GM18858 (cell line): ENCODE measurements at regions not wholly inside any gene's neighbourhood (a gene's known extent, or its start where the extent isn't known, plus 50 kb on each side); places are given as distances from the start of the nearest gene placed in this dataset.

Experiments
- ATAC-seq: cut with Tn5 transposase; IDR thresholded peaks from one replicate; pipeline ENCODE4 v1.9.1; 2021; ENCODE audit not compliant: unreplicated experiment

DNA sequence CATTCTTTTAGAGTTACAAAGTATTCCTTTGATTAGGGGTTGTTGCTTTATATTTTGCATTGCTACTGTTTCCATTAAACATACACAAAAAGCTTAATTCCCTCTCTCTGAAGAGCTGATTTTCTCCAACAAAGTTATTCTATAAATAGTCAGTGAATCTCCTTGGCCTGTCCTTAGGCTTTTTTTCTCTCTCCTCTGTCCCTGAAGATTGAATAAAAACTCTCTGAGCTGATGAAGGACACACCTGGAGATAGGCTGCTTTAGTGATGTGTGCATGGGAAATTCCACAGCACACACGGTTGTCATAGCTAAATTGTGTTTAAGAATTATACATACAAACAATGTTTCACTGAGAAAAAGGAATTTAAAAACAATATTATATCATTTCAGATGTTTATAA lies 90.5 kb upstream of the TMEM106B start:
- no peak for ATAC-seq

DNA sequence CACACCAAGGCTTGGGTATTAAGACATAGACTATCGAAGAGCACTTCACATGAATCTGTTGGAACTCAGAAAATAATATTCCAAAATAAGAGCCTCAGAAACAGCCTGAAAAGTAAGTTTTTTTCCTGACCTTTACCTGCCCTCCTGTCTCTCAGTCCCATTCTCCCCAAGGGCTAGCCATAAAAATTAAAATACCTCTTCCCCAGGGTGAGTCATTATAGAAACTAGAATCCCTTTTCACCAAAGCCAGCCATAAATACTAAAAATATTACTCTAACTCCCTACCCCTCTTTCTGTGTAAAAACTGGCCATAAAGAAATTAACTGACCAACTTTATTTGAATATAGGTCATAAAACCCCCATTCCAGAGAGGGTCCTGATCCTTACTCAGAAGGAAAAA lies 87.9 kb upstream of the TMEM106B start:
- no peak for ATAC-seq

DNA sequence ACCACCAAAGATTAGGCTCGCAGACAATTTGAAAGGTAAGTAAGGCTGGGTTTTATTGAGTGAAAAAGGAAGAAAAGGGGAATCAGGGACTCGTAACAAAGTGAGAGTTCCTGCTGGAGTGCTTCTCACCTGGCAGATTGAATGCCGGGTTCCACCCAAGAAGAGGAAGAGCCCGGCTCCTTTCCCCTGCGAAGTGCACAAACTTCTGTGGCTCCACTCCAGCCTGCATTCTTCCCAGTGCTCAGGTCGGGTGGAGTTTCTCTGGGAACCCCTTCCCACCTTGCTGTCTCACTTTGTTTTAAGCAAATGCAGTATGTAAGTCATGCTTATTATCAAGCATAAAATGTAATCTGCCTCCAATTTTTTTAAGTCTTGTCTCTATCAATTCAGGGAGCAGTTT lies 87.1 kb upstream of the TMEM106B start:
- ATAC-seq: no peak

DNA sequence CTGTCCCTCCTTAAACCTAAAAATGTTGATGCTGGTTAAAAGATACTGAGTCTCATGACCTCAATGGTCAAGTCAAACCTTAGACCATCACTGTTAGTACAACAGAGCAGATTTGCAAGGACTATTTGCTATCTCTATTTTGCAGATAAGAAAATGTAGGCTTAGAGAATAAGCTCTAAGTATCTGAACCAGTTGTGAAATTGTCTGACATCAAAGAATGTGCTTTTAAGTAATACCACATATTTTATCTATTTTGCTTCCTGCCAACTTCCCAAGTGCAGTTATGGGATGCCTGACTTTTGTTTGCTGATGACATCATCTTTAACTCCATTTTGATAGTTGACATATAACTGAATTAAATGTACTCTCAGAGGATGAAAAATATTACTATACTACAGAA lies 83.6 kb upstream of the TMEM106B start:
- ATAC-seq: no peak

DNA sequence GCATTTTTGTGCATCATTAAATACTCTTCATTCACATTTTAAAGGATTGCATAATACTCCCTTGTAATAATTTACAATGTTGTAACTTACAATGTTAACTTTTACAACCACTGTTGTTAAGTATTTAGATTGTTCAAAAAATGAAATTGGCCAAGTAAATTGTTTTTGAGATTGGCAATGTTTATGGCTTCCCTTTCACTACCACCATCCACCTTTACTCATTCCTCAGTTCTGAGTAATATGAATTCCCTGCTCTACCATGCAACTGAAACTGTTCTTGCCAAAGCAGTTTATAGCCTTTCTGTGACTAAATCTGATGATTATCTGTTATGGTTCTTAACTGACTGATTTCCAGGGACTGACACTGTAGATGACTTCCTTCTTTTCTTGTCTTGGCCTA lies 80.5 kb upstream of the TMEM106B start:
- no peak for ATAC-seq

DNA sequence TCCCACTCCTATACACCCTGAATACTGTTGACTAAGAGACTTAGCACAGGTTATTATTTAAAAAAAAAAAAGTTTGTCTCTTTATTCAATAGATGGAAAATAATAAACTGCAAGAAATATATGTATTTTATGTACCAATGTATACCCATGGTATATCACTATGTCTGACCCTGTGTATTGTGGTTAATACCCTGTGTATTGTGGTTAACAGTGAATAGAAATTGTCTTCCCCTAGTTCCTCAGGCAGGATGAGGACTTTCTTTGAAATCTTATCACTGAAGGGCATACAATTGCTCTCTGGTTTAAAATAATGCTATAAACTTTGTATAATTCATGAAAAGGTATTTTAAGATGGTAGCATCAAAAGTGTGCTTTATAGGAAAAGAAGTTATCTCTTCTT lies 80.0 kb upstream of the TMEM106B start:
- no peak for ATAC-seq

DNA sequence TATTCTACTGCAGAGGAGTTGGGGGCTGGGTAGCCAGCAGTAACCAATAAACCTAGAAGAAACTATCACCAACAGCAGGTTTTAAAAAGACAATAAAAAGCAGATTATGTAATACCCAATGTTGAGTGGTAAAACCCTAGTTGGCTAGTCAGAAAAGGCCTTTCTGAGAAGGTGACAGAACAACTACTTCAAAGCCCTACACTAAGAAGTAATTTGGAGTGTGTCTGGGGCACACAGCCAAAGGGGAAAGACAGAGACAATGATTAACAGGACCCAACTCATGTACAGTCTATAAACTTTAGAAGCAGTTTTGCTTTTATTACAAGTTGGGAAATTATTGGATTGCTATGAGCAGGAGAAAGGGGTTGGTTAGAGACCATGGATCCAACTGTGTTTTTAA lies 77.2 kb upstream of the TMEM106B start:
- no peak for ATAC-seq

DNA sequence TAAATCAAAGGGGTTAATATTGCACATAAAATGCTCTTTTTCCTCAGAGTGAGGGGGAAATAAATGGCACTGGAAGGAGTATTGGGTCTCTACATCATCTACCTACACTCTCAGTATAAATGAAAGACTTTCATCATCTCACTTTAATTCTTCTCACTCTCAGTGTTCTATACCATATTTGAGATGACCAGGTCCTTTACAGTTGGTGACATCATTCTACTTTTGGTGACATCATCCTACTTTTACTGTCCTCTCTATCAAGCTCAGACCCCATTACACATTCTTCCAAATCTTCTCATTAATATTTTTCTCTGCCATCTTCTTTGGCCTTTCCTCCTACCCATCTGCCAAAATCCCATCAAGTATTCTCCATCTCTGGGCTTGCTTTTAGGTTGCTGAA lies 74.6 kb upstream of the TMEM106B start:
- no peak for ATAC-seq

DNA sequence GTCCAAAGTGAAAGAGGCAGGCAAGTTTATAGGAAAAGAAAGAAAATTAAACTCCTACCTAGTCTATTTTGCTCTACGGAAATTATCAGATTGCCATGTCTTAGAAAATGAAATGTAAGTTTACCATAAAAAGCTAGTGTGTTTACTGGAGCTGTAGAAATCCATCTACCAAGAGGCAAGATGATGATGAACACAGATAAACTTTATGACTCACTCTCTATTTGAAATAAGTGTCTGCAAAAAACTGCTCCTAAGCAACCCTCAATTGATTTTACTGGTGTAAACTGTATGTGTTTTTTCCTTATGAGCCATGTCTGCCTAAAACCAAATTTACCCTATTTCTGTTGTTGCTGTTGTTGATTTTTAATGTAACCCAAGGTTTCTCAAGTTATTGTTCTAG lies 73.8 kb upstream of the TMEM106B start:
- ATAC-seq: no peak

DNA sequence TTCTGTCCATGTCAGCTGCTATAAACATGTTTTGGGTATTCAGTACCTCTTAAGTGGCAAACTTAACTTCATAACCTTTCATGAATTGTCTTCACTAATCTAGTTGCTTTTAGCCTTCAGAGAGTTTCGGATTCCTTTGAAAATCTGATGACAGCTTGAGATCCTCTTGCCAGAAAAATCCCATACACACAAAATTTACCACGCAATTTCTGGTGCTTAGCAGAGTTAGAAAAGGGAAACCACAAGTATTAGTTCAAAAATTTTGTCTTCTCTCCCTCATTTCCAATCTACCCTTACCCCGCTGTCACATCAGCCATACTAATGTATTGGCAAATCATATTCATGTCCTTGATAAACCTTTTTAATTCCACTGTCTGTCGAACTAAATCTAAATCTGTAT lies 72.7 kb upstream of the TMEM106B start:
- ATAC-seq: no peak

DNA sequence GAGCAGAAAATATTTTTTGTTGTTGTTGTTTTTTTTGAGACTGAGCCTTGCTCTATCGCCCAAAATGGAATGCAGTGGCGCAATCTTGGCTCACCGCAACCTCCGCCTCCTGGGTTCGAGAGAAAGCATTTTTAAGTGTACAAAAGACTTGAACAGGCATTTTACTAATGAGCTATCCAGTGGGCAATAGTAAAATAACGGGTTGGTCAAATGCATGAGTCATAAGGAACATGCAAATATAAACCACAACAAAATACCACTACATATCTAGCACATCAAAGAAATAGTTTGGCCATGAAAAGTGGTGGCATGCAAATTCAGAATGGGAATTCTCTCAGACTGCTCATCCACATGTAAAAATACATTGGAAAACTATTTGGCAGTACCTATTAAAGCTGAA lies 71.7 kb upstream of the TMEM106B start:
- ATAC-seq: no peak

DNA sequence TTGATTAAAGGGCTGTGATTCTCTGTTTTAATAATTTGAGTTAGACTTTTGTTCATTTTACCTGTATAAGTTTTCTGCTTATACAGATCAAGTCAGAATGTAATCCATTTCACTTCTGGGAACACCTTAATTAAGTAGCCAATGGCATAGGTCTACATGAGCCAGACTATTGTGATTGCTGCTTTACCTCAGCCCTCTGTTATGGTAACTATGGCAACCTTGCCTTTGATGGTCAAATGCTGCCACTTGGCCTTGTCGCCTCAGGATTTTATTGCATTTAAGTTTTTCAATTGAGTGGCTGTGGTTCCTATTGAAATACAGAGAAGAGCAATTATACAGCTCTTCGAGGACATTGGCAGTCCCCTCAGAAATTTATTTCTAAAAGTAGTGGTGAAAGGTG lies 64.3 kb upstream of the TMEM106B start:
- no peak for ATAC-seq

DNA sequence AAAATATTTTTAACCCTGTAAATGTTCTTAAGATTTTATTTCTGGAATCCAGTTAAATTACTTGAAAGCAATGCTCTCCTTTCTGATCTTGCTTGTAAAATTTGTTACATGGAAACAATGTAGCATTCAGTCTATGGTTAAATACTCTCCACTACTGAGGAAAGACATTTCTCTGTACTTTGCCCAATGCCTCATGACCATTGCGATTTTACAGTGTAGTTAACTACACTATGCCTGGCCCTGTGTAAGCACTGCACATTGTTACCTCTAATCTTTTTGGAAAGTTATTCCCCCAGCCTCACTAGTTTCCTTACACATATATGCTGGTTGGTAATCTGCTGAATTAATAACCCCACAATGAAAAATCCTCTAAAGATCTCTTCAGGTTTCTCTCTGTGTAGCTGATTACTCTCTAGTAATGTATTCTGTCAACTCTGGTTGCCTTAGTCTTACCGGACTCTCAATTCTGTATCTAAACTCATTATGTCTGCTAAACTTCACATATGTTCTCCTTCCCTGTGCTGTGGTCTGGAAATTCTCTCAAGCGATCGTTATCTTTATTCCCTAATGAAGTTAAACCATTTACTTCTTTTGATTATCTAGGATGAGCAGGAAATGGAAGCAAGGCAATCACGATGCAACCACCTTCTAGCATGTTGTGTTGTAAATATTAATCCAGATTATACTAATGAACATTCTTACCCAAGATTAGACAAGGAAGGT lies 58.7 kb upstream of the TMEM106B start:
- ATAC-seq: no peak

DNA sequence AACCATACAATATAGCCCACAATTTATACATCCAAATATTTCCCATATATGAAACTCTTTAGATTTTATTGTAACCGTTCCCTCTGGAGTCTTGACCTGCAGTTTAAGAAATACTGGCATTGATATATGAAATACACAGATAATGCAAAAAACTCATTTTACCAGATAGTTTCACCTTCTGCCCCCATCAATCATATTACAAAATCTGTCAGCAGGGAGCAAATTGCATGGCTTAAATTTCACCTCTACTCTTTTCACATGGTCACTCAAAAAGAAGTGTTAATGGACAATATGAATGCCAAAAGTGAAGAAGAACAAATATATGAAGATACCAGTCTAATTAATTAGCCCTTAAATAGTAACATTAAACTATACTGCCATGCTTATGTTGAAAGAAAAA lies 57.0 kb upstream of the TMEM106B start:
- no peak for ATAC-seq

DNA sequence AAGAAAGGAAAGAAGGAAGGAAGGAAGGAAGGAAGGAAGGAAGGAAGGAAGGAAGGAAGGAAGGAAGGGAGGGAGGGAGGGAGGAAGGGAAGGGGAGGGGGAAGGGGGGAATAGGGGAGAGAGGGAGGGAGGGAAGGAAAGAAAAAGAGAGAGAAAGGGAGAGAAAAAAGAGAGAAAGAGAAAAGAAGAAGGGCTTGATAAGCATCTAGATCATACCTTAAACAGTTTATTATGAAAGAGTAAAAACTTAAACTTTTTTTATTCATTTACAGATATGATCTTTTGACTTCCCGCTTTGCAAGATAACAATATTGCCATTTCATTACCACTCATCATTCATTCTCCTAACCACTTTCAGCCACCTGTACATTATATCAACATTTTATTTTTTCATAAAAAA lies 53.6 kb upstream of the TMEM106B start:
- ATAC-seq: no peak

DNA sequence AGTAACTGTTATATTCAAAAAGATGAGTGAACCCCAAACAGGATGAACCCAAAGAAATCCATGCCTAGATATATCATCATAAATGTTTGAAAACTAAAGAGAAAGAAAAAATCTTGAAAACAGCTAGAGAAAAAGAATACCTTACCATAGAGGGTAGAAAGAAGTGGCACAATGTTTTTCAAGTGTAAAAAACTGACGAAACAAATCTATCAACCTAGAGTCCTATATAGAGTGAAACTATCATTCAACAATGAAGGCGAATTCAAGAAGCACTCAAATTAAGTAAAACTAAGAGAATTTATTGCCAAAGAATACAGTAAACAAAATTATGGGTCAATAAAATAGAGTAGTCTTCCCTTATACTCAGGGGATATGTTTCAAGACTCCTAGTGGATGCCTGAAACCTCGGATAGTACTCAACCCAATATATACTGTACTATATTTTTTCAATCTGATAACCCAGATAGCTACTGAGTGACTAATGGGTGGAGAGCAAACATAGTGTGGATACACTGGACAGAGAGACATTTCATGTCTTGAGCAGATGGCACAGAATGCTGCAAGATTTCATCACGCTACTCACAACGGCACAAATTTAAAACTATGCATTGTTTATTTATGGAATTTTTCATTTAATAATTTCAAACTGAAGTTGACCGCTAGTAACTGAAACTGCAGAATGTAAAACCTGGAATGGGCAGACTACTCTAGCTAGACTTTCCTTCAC lies 52.6 kb upstream of the TMEM106B start:
- ATAC-seq: no peak

DNA sequence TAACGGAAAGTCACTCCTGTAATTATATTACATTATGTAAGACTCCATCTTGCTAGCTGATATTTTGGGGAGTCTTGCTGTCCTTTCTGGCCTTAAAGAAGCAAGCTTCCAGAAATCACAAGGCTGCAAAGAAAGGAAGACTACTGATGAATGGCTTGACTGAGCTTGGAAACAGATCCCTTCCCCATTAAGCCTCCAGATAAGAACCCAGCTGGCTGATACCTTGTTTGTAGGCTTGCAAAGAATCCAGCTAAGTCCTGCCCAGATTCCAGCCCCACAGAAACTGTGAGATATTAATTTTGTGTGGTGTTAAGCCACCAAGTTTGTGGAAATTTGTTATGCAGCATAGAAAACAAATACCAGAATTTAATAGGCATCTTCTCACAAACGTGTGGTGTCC lies 49.9 kb upstream of the TMEM106B start:
- no peak for ATAC-seq
